ENCODE measurements at regions not wholly inside any gene's neighbourhood (a gene's known extent, or its start where the extent isn't known, plus 50 kb on each side); places are given as distances from the start of the nearest gene placed in this dataset.
"Not testable (repeated sequence)": the region's sequence is repeated elsewhere in the genome, so short reads cannot be mapped to it uniquely, and the experiment has no call there.

- Histone ChIP-seq H3K4me1 (no peaks in the 10 kb centered on the region), H3K4me3 (no peak overlapping the region), H3K9me3 (no peaks in the 10 kb centered on the region), H3K36me3 (ENCODE audit: insufficient read depth in 1 of 2, low read depth in 1 of 2) (no peaks in the 10 kb centered on the region), H3K27ac (no peak overlapping the region), H3K27me3 (ENCODE audit: insufficient read depth in 3 of 3, low read length in 2 of 3) (no peaks in the 10 kb centered on the region)
- ATAC-seq (no peak), DNase-seq (no peak)
- intact Hi-C loops (cut with DNase I), result no loop called here
- no peak for TF ChIP-seq CTCF (IDR thresholded peaks at IDR 0.05)
- WGBS, 3 donors, result 43 to 67% (median 60%) methylated on average over 5 to 7 of the region's 7 CpGs
These were observed 1070.1 kb downstream of the BRD1 start for GRCh38 chr22:48757581-48757980.

- 0 to 33% (median 10%) methylated on average over 1 of the region's 1 CpG for WGBS, 3 donors
- H3K9me3 ChIP-seq; H3K4me3 ChIP-seq; H3K4me1 ChIP-seq; intact Hi-C loops (cut with DNase I); H3K36me3 ChIP-seq (ENCODE audit: insufficient read depth in 1 of 2, low read depth in 1 of 2); DNase-seq; ATAC-seq; H3K27me3 ChIP-seq (ENCODE audit: insufficient read depth in 3 of 3, low read length in 2 of 3); H3K27ac ChIP-seq: not testable (repeated sequence)
These were observed 1070.5 kb downstream of the BRD1 start for GRCh38 chr22:48757135-48757534.

GRCh38 chr22:48756146-48757111 is 1071.2 kb downstream of the BRD1 start:
- Histone ChIP-seq H3K27ac (no peak overlapping the region), H3K4me3 (no peak overlapping the region), H3K27me3 (ENCODE audit: insufficient read depth in 3 of 3, low read length in 2 of 3) (no peaks in the 10 kb centered on the region), H3K4me1 (no peaks in the 10 kb centered on the region), H3K36me3 (ENCODE audit: insufficient read depth in 1 of 2, low read depth in 1 of 2) (no peaks in the 10 kb centered on the region), H3K9me3 (no peaks in the 10 kb centered on the region)
- WGBS, 3 donors, result 73 to 80% (median 76%) methylated on average over 32 of the region's 32 CpGs
- ATAC-seq (no peak), DNase-seq (no peak)
- TF ChIP-seq CTCF (IDR thresholded peaks at IDR 0.05), result no peak
- intact Hi-C loops (cut with DNase I), result no loop called here

GRCh38 chr22:48755059-48755949 is 1072.4 kb downstream of the BRD1 start:
- Histone ChIP-seq H3K4me3 (no peak overlapping the region), H3K27ac (no peak overlapping the region), H3K4me1 (no peaks in the 10 kb centered on the region), H3K36me3 (ENCODE audit: insufficient read depth in 1 of 2, low read depth in 1 of 2) (no peaks in the 10 kb centered on the region), H3K27me3 (ENCODE audit: insufficient read depth in 3 of 3, low read length in 2 of 3) (no peaks in the 10 kb centered on the region), H3K9me3 (no peaks in the 10 kb centered on the region)
- 81 to 87% (median 87%) methylated on average over 18 to 19 of the region's 19 CpGs for WGBS, 3 donors
- ATAC-seq (no peak), DNase-seq (no peak)
- no peak for TF ChIP-seq CTCF (IDR thresholded peaks at IDR 0.05)
- intact Hi-C loops (cut with DNase I), result no loop called here

- intact Hi-C loops (cut with DNase I), result no loop called here
- Histone ChIP-seq H3K4me3 (no peak overlapping the region), H3K4me1 (no peaks in the 10 kb centered on the region), H3K27ac (no peak overlapping the region), H3K9me3 (no peaks in the 10 kb centered on the region), H3K36me3 (ENCODE audit: insufficient read depth in 1 of 2, low read depth in 1 of 2) (no peaks in the 10 kb centered on the region), H3K27me3 (ENCODE audit: insufficient read depth in 3 of 3, low read length in 2 of 3) (no peaks in the 10 kb centered on the region)
- 84 to 87% (median 86%) methylated on average over 7 to 10 of the region's 10 CpGs for WGBS, 3 donors
- DNase-seq (no peak), ATAC-seq (no peak)
- no peak for TF ChIP-seq CTCF (IDR thresholded peaks at IDR 0.05)
These were observed 1073.0 kb downstream of the BRD1 start for GRCh38 chr22:48754611-48755058.

Measured in psoas muscle (tissue), 7 donors.